ENCODE measurements at regions not wholly inside any gene's neighbourhood (a gene's known extent, or its start where the extent isn't known, plus 50 kb on each side); places are given as distances from the start of the nearest gene placed in this dataset.

DNA sequence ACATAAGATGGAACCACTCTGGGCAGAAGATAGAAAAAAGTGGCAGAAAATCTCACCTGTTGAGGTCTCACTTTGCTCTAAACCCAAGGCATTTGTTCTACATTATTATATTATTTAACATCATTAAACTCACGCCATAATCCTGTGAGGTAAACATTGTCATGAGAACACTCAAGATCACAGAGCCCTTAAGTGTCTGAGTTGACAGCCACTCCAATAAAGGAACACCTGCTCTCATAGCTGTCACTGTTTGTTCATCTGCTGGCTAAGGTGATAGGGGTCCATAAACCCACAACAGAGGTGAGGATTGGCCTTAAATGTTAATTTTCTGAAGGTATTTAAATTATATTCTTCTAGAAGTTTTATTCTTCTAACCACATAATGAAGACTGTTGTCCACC lies 439.7 kb downstream of the RIT2 start:
- Histone ChIP-seq H4K20me1 (replicated peaks; ENCODE audit: control insufficient read depth, extremely low read depth, insufficient read depth, low read length) (no peaks in the 10 kb centered on the region), H3K9me1 (replicated peaks; ENCODE audit: control insufficient read depth, extremely low read depth, insufficient read depth, low read length) (no peaks in the 10 kb centered on the region), H3K4me3 (replicated peaks in 1 of 3; ENCODE audit: insufficient read depth in 1 of 3, low read depth in 1 of 3, low read length in 3 of 3) (no peak overlapping the region), H3K79me2 (ENCODE audit: control insufficient read depth, insufficient read depth, low read length) (no peaks in the 10 kb centered on the region), H3K9me3 (replicated peaks; ENCODE audit: control insufficient read depth, insufficient read depth, low read length) (no peaks in the 10 kb centered on the region), H2AFZ (ENCODE audit: low read depth, low read length) (no peak overlapping the region), H3K27ac (ENCODE audit: insufficient read depth, low read depth, low read length) (no peak overlapping the region), H3K36me3 (ENCODE audit: control insufficient read depth in 2 of 2, extremely low read depth in 1 of 2, insufficient read depth in 2 of 2, low read length in 2 of 2) (no peaks in the 10 kb centered on the region), H3K27me3 (ENCODE audit: control insufficient read depth in 2 of 2, insufficient read depth in 2 of 2, low read length in 2 of 2) (no peaks in the 10 kb centered on the region), H3K9ac (replicated peaks; ENCODE audit: extremely low read depth, insufficient read depth, low read length) (no peak overlapping the region), H3K4me1 (ENCODE audit: control insufficient read depth, extremely low read depth, insufficient read depth, low read length) (no peaks in the 10 kb centered on the region), H3K4me2 (ENCODE audit: insufficient read depth, low read length) (no peak overlapping the region)
- TF ChIP-seq GATA2 (IDR thresholded peaks at IDR 0.05; ENCODE audit: insufficient read depth, insufficient read length, low read depth, low read length) = no peak
- TF ChIP-seq, protein P1, sequence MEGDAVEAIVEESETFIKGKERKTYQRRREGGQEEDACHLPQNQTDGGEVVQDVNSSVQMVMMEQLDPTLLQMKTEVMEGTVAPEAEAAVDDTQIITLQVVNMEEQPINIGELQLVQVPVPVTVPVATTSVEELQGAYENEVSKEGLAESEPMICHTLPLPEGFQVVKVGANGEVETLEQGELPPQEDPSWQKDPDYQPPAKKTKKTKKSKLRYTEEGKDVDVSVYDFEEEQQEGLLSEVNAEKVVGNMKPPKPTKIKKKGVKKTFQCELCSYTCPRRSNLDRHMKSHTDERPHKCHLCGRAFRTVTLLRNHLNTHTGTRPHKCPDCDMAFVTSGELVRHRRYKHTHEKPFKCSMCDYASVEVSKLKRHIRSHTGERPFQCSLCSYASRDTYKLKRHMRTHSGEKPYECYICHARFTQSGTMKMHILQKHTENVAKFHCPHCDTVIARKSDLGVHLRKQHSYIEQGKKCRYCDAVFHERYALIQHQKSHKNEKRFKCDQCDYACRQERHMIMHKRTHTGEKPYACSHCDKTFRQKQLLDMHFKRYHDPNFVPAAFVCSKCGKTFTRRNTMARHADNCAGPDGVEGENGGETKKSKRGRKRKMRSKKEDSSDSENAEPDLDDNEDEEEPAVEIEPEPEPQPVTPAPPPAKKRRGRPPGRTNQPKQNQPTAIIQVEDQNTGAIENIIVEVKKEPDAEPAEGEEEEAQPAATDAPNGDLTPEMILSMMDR (IDR thresholded peaks at IDR 0.05; ENCODE audit: extremely low read depth in 1 of 2, insufficient read depth in 1 of 2, low read depth in 1 of 2, low read length in 2 of 2) = no peak
- TF ChIP-seq POLR2AphosphoS5 (IDR thresholded peaks at IDR 0.05; ENCODE audit: insufficient read depth, low read depth, low read length) = no peak
- no peak for TF ChIP-seq MYC (IDR thresholded peaks at IDR 0.05; ENCODE audit: low read depth, low read length)
- TF ChIP-seq FOS (IDR thresholded peaks at IDR 0.05; ENCODE audit: borderline replicate concordance, insufficient read depth, low read length) = no peak
- no peak for TF ChIP-seq POLR2A (IDR thresholded peaks at IDR 0.05; ENCODE audit: low read depth, low read length)
- no peak for TF ChIP-seq EZH2 (IDR thresholded peaks at IDR 0.05; ENCODE audit: borderline replicate concordance, low read depth, low read length, severe bottlenecking)
- TF ChIP-seq, protein P2, sequence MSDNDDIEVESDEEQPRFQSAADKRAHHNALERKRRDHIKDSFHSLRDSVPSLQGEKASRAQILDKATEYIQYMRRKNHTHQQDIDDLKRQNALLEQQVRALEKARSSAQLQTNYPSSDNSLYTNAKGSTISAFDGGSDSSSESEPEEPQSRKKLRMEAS (IDR thresholded peaks at IDR 0.05; ENCODE audit: insufficient read depth, insufficient read length) = no peak
- no peak for TF ChIP-seq JUN (IDR thresholded peaks at IDR 0.05; ENCODE audit: borderline replicate concordance, insufficient read depth, insufficient read length, low read depth)
- intact Hi-C loops (cut with micrococcal nuclease) = no loop called here
- FAIRE-seq (no peak), DNase-seq (ENCODE audit: low read depth, low spot score) (no peak)
- dilution Hi-C loops (cut with MboI; ENCODE audit: extremely low pct_ligation_motif_present, low sequenced_read_pairs) = no loop called here
- ChIA-PET POLR2A (no interaction called here), CTCF (no interaction called here)
- BruUV-seq (replicated peaks) = no TSS peak

All from endothelial cell of umbilical vein (primary cell).